Keratinocyte (primary cell): ENCODE measurements at regions not wholly inside any gene's neighbourhood (a gene's known extent, or its start where the extent isn't known, plus 50 kb on each side); places are given as distances from the start of the nearest gene placed in this dataset.

Source experiments
- DNase-seq: peaks from one replicate; pipeline ENCODE4 v3.0.0-alpha.2; 2011; ENCODE audit warnings: low read depth, missing footprints, low spot score
- FAIRE-seq: peaks from 2 replicates; lab custom pipeline; 2011; peaks lifted over from hg19 to GRCh38; lab: Jason Lieb, UNC
- H2AFZ ChIP-seq: 2 replicates; pipeline ENCODE4 v1.6.0; 2012; ENCODE audit warnings: low read length, control low read depth, inconsistent platforms; ENCODE audit not compliant: control insufficient read depth
- H3K27ac ChIP-seq: 2 replicates; pipeline ENCODE4 v1.5.1; 2011; ENCODE audit warnings: low read length; ENCODE audit not compliant: control insufficient read depth, insufficient read depth
- H3K27me3 ChIP-seq: 3 replicates; pipeline ENCODE4 v1.6.0; 2011; ENCODE audit warnings: low read length; ENCODE audit not compliant: control insufficient read depth, insufficient read depth; ENCODE audit errors: extremely low read depth
- H3K36me3 ChIP-seq, 2 experiments: 2 replicates in 1 of 2; 3 replicates in 1 of 2; pipeline ENCODE4 v1.5.1; 2011; ENCODE audit warnings: low read length in 2 of 2, mild to moderate bottlenecking in 1 of 2; ENCODE audit not compliant: control insufficient read depth in 2 of 2, insufficient read depth in 2 of 2; ENCODE audit errors: extremely low read depth in 1 of 2
- H3K4me1 ChIP-seq: 3 replicates; pipeline ENCODE4 v1.5.1; 2011; ENCODE audit warnings: low read length; ENCODE audit not compliant: control insufficient read depth, insufficient read depth; ENCODE audit errors: extremely low read depth
- H3K4me2 ChIP-seq: 3 replicates; pipeline ENCODE4 v1.6.0; 2011; ENCODE audit warnings: low read depth, low read length; ENCODE audit not compliant: control insufficient read depth, insufficient read depth; ENCODE audit errors: extremely low read depth
- H3K4me3 ChIP-seq, 3 experiments: fragments of 200-600 bp in 1 of 3; sonication (generic) in 1 of 3; 2 replicates in 2 of 3; 3 replicates in 1 of 3; pipeline ENCODE4 v1.5.1; 2011 to 2016; ENCODE audit warnings: low read length in 3 of 3, mild to moderate bottlenecking in 3 of 3, control low read depth in 2 of 3, inconsistent platforms in 1 of 3, low read depth in 1 of 3, mixed read lengths in 1 of 3, mixed run types in 1 of 3, moderate library complexity in 1 of 3; ENCODE audit not compliant: control insufficient read depth in 2 of 3, insufficient read depth in 2 of 3; ENCODE audit errors: extremely low read depth in 1 of 3
- H3K79me2 ChIP-seq: 2 replicates; pipeline ENCODE4 v1.6.0; 2012; ENCODE audit warnings: low read length; ENCODE audit not compliant: control insufficient read depth, insufficient read depth
- H3K9ac ChIP-seq: 3 replicates; pipeline ENCODE4 v1.6.0; 2011; ENCODE audit warnings: low read length; ENCODE audit not compliant: control insufficient read depth, insufficient read depth; ENCODE audit errors: extremely low read depth
- H3K9me1 ChIP-seq: 3 replicates; pipeline ENCODE4 v1.6.0; 2011; ENCODE audit warnings: low read length; ENCODE audit not compliant: control insufficient read depth, insufficient read depth; ENCODE audit errors: extremely low read depth
- H3K9me3 ChIP-seq: 2 replicates; pipeline ENCODE4 v1.5.1; 2012; ENCODE audit warnings: low read depth, low read length; ENCODE audit not compliant: control insufficient read depth
- H4K20me1 ChIP-seq: 3 replicates; pipeline ENCODE4 v1.6.0; 2011; ENCODE audit warnings: low read length; ENCODE audit not compliant: control insufficient read depth, insufficient read depth; ENCODE audit errors: extremely low read depth
- EZH2 ChIP-seq: IDR thresholded peaks from one replicate; pipeline ENCODE4 v1.6.1; 2012; ENCODE audit warnings: inconsistent platforms, mild to moderate bottlenecking, low read length, moderate library complexity
- dilution Hi-C: fragments of 300-500 bp; cut with MboI; formaldehyde crosslinking; loops from one replicate; pipeline ENCODE4 v1.7.0; 2020; ENCODE audit warnings: low sequenced_read_pairs; ENCODE audit not compliant: extremely low pct_ligation_motif_present
- TF ChIP-seq, protein P1 (sequence below), 3 experiments: IDR thresholded peaks in 1 of 3; conservative IDR thresholded peaks in 1 of 3; optimal IDR thresholded peaks in 1 of 3; 2 replicates in 2 of 3; 3 replicates in 1 of 3; pipeline versions ENCODE3 to v1.5.1; 2011; ENCODE audit warnings: low read length in 3 of 3, mild to moderate bottlenecking in 3 of 3, moderate library complexity in 2 of 3, control low read depth in 1 of 3, inconsistent platforms in 1 of 3; ENCODE audit not compliant: insufficient read depth in 2 of 3; ENCODE audit errors: extremely low read depth in 1 of 3

DNA sequence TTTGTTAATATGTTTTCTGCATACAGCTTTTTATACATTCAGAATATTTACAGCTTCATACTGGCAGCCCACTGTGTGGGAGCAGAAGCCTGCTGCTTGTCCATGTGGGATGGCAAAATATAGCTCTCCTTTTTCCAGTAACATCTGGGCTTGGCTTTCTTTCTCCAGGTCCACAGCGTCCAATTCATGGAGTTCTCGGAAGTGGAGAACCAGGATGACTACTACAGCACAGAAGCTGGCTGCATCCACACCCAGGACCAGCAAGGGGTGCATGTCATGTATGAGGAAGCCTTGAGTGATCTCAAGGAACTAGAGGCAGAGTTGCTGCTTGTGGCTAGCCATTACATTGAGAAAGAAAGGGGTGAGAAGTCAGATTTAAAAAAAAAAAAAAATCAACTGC is 143.1 kb downstream of the CD164 start:
- Histone ChIP-seq H3K79me2 (no peaks in the 10 kb centered on the region), H3K27ac (no peak overlapping the region), H3K4me3 (no peak overlapping the region), H3K9me3 (no peaks in the 10 kb centered on the region), H4K20me1 (no peaks in the 10 kb centered on the region), H3K4me1 (no peaks in the 10 kb centered on the region), H3K36me3 (no peaks in the 10 kb centered on the region), H3K4me2 (no peak overlapping the region), H3K27me3 (no peaks in the 10 kb centered on the region), H3K9me1 (no peaks in the 10 kb centered on the region), H3K9ac (no peak overlapping the region), H2AFZ (no peak overlapping the region)
- no peak for DNase-seq
- no peak for FAIRE-seq
- TF ChIP-seq EZH2 = no peak
- TF ChIP-seq, protein P1, sequence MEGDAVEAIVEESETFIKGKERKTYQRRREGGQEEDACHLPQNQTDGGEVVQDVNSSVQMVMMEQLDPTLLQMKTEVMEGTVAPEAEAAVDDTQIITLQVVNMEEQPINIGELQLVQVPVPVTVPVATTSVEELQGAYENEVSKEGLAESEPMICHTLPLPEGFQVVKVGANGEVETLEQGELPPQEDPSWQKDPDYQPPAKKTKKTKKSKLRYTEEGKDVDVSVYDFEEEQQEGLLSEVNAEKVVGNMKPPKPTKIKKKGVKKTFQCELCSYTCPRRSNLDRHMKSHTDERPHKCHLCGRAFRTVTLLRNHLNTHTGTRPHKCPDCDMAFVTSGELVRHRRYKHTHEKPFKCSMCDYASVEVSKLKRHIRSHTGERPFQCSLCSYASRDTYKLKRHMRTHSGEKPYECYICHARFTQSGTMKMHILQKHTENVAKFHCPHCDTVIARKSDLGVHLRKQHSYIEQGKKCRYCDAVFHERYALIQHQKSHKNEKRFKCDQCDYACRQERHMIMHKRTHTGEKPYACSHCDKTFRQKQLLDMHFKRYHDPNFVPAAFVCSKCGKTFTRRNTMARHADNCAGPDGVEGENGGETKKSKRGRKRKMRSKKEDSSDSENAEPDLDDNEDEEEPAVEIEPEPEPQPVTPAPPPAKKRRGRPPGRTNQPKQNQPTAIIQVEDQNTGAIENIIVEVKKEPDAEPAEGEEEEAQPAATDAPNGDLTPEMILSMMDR (optimal IDR thresholded peaks at IDR 0.05 in 1 of 3, IDR thresholded peaks at IDR 0.05 in 1 of 3, conservative IDR thresholded peaks at IDR 0.05 in 1 of 3; ENCODE audit: extremely low read depth in 1 of 3, insufficient read depth in 2 of 3, low read length in 3 of 3) = no peak
- dilution Hi-C loops = no loop called here

DNA sequence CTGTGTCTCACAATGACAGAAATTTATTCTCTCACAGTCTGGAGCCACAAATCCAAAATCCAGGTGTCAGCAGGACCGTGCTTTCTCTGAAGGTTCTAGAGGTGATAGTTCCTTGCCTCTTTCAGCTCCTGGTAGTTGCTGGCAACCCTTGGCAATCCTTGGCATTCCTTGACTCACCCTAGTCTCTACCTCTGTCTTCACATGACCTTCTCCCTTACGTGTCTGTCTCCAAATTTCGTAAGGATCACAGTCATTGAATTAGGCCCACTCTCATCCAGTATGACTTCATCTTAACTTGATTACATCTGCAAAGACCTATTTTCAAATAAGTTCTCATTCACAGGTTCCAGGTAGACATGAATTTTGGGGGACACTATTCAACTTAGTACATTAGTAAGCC is 143.1 kb downstream of the CEP57L1 start:
- H3K9me3 ChIP-seq = no peaks in the 10 kb centered on the region
- no peak overlapping the region for H3K9ac ChIP-seq
- no peaks in the 10 kb centered on the region for H3K9me1 ChIP-seq
- H3K27ac ChIP-seq = no peak overlapping the region
- H2AFZ ChIP-seq = no peak overlapping the region
- no peak overlapping the region for H3K4me3 ChIP-seq
- no peaks in the 10 kb centered on the region for H4K20me1 ChIP-seq
- no peaks in the 10 kb centered on the region for H3K27me3 ChIP-seq
- no peak for DNase-seq
- H3K79me2 ChIP-seq = no peaks in the 10 kb centered on the region
- dilution Hi-C loops = no loop called here
- TF ChIP-seq, protein P1 (optimal IDR thresholded peaks at IDR 0.05 in 1 of 3, IDR thresholded peaks at IDR 0.05 in 1 of 3, conservative IDR thresholded peaks at IDR 0.05 in 1 of 3; ENCODE audit: extremely low read depth in 1 of 3, insufficient read depth in 2 of 3, low read length in 3 of 3) = no peak
- no peak for TF ChIP-seq EZH2
- no peak overlapping the region for H3K4me2 ChIP-seq
- H3K36me3 ChIP-seq = no peaks in the 10 kb centered on the region
- H3K4me1 ChIP-seq = no peaks in the 10 kb centered on the region
- FAIRE-seq = no peak
